SK-N-SH (cell line): ENCODE measurements at regions not wholly inside any gene's neighbourhood (a gene's known extent, or its start where the extent isn't known, plus 50 kb on each side); places are given as distances from the start of the nearest gene placed in this dataset.

Experiments
- EP300 ChIP-seq, 2 experiments: IDR thresholded peaks; 2 replicates each; pipeline versions ENCODE4 v1.4.0 to v1.6.1; 2012; ENCODE audit warnings: borderline replicate concordance in 1 of 2, low read depth in 1 of 2, low read length in 1 of 2
- POLR2AphosphoS5 ChIP-seq: IDR thresholded peaks from 2 replicates; pipeline ENCODE4 v1.6.1; 2012; ENCODE audit warnings: low read depth, low read length
- RAD21 ChIP-seq: IDR thresholded peaks from 2 replicates; pipeline ENCODE4 v1.6.1; 2012; ENCODE audit warnings: mild to moderate bottlenecking, low read length
- TAF1 ChIP-seq: IDR thresholded peaks from 2 replicates; pipeline ENCODE4 v1.6.1; 2012; ENCODE audit warnings: low read depth, mild to moderate bottlenecking, low read length, moderate library complexity, borderline replicate concordance
- TF ChIP-seq, protein P1 (sequence below): fragments of 150-350 bp; IDR thresholded peaks from 2 replicates; pipeline ENCODE4 v1.6.1; 2017; ENCODE audit warnings: antibody characterized with exemption, low read length, low read depth, borderline replicate concordance
- TF ChIP-seq, protein P2 (sequence below): fragments of 200-600 bp; sonication (generic); IDR thresholded peaks from 2 replicates; pipeline ENCODE4 v1.6.1; 2017; ENCODE audit warnings: antibody characterized with exemption, mild to moderate bottlenecking, moderate library complexity

- no peak for TF ChIP-seq TAF1
- TF ChIP-seq, protein P1, sequence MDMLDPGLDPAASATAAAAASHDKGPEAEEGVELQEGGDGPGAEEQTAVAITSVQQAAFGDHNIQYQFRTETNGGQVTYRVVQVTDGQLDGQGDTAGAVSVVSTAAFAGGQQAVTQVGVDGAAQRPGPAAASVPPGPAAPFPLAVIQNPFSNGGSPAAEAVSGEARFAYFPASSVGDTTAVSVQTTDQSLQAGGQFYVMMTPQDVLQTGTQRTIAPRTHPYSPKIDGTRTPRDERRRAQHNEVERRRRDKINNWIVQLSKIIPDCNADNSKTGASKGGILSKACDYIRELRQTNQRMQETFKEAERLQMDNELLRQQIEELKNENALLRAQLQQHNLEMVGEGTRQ, result no peak
- no peak for TF ChIP-seq EP300 (IDR thresholded peaks at IDR 0.05; ENCODE audit: borderline replicate concordance in 1 of 2, low read depth in 1 of 2, low read length in 1 of 2)
- TF ChIP-seq, protein P2, sequence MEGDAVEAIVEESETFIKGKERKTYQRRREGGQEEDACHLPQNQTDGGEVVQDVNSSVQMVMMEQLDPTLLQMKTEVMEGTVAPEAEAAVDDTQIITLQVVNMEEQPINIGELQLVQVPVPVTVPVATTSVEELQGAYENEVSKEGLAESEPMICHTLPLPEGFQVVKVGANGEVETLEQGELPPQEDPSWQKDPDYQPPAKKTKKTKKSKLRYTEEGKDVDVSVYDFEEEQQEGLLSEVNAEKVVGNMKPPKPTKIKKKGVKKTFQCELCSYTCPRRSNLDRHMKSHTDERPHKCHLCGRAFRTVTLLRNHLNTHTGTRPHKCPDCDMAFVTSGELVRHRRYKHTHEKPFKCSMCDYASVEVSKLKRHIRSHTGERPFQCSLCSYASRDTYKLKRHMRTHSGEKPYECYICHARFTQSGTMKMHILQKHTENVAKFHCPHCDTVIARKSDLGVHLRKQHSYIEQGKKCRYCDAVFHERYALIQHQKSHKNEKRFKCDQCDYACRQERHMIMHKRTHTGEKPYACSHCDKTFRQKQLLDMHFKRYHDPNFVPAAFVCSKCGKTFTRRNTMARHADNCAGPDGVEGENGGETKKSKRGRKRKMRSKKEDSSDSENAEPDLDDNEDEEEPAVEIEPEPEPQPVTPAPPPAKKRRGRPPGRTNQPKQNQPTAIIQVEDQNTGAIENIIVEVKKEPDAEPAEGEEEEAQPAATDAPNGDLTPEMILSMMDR, result no peak
- no peak for TF ChIP-seq POLR2AphosphoS5
- no peak for TF ChIP-seq RAD21
These were observed 601.0 kb upstream of the LINC00305 start for GRCh38 chr18:64749884-64750283.
